ENCODE measurements at regions not wholly inside any gene's neighbourhood (a gene's known extent, or its start where the extent isn't known, plus 50 kb on each side); places are given as distances from the start of the nearest gene placed in this dataset.
"Not testable (repeated sequence)": the region's sequence is repeated elsewhere in the genome, so short reads cannot be mapped to it uniquely, and the experiment has no call there.

- DNase-seq = no peak
These were observed 55.0 kb upstream of the PAK3 start for GRCh38 chrX:111041018-111041462.

- no peak for DNase-seq
These were observed 55.5 kb upstream of the PAK3 start for GRCh38 chrX:111040377-111041017.

GRCh38 chrX:111039606-111040005 lies 56.4 kb upstream of the PAK3 start:
- DNase-seq = no peak

DNA sequence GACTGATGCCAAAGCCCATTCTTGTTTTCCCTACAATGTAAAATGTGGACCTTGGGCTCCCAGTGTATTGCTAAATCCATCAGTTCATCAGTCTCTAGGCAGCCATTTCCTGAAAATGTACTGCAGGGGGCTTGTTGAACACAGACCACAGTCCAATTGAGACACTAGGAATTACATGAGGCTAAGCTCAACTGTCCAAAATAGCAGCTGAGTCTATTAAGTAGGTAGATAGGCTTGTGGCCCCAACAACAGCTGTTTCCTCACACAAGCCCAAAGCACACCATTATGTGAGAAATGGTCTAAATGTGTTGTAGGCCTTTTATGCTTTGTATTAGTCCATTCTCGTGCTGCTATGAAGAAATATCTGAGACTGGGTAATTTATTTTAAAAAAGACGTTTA lies 60.0 kb upstream of the PAK3 start:
- DNase-seq = no peak

DNA sequence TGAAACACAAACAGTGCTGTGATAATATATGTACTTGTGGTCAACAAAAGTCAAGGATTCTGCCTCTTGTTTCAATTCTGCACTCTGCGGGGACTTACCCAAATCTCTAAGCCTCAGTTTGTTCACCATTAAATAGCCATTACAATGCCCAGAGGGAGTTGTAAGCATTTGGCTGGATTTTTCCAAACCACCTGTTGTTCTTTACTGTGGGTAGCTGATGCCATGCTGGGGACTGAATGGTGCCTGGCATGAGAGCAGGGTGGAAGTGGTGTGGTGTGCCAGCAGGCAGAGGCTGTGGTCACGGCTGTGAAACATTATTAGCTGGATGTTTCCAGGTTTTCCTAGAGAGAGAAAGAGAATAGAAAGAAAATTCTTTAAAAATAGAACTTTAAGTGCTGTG lies 60.7 kb upstream of the PAK3 start:
- DNase-seq = no peak

- DNase-seq = not testable (repeated sequence)
These were observed 73.0 kb upstream of the PAK3 start for GRCh38 chrX:111022998-111023397.

DNA sequence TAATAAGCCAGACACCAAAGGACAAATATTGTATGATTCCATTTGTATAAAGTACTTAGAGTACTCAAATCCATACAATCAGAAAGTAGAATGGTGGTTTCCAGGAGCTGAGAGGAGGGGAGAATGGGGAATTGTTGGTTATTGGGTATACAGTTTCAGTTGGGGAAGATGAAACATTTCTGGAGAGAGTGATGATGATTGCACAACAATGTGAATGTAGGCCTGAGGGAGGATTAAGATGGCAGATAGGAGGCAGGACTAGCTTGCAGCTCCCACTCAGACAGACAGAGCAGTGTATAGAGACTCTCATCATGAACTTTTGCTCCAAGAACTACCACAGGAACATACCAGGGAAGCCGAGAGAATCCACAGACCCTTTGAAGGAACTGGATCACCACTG lies 75.7 kb upstream of the PAK3 start:
- DNase-seq = no peak

- DNase-seq = no peak
These were observed 82.1 kb upstream of the PAK3 start for GRCh38 chrX:111013778-111014455.

DNA sequence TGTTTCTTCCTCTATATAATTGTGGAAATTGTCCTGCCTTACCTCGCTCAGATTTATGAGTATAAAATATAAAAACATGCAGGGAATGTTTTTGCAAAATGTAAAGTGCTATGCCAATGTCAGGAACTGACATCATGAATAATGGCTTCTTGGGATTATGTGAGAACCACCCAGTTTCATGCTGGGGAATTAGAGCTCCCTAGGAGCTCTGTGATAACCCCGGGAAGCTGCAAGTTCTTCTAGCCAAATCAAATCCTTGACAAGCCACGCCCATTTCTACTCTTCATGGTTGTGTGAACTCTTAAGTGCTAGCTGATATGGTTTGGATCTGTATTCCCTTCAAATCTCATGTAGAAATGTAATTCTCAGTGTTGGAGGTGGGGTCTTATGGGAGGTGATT lies 85.9 kb upstream of the PAK3 start:
- DNase-seq = no peak

DNA sequence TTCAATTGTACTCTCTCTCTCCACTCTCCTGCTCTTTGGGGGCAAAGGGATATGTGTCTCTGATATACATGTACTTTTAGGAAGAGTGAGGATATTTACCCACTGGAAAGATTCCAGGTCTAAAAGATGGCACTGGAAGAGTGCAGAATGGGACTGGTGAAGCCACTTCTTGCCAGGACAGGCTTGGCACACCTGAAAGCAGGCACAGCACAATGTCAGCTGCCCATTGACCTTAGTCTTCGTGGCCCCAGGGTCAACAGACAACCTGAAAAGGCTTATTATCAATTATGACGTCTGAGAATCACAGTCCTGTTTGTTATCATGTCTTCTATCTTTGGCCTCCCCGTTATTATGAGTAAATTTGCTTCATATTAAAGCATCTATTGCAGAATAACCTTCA lies 86.7 kb upstream of the PAK3 start:
- DNase-seq = no peak

- no peak for DNase-seq
These were observed 87.9 kb upstream of the PAK3 start for GRCh38 chrX:111008126-111008525.

- DNase-seq = no peak
These were observed 88.8 kb upstream of the PAK3 start for GRCh38 chrX:111007238-111007637.

- DNase-seq = no peak
These were observed 89.9 kb upstream of the PAK3 start for GRCh38 chrX:111006116-111006515.

GRCh38 chrX:111005166-111005565 lies 90.8 kb upstream of the PAK3 start:
- peak; percentile 14 for DNase-seq

- DNase-seq = no peak
These were observed 92.9 kb upstream of the PAK3 start for GRCh38 chrX:111003118-111003517.

DNA sequence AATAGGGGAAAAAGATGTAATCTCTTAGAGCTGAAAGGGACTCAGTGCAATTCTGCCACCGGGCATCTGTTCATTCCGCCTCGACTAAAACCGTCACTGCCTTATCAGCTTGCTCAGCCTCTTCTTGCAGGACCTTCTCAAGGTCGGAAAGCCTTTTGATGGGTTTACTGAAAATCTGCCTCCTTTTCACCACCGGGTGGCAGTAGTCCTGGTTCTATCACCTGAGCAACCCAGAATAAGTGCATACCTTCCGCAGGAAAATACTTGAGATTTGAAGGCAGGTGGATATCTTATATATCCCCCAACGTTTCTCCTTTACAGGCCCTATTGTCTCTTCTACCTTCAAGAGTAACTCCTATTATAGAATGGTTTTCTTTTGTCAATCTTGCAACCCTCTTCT lies 103.4 kb upstream of the PAK3 start:
- DNase-seq = peak; percentile 52

GRCh38 chrX:110989869-110990268 lies 106.1 kb upstream of the PAK3 start:
- DNase-seq = no peak

- DNase-seq = peak; percentile 7
These were observed 106.5 kb upstream of the PAK3 start for GRCh38 chrX:110989447-110989846.

- DNase-seq = peak; percentile 16
These were observed 108.7 kb upstream of the PAK3 start for GRCh38 chrX:110987292-110987691.

DNA sequence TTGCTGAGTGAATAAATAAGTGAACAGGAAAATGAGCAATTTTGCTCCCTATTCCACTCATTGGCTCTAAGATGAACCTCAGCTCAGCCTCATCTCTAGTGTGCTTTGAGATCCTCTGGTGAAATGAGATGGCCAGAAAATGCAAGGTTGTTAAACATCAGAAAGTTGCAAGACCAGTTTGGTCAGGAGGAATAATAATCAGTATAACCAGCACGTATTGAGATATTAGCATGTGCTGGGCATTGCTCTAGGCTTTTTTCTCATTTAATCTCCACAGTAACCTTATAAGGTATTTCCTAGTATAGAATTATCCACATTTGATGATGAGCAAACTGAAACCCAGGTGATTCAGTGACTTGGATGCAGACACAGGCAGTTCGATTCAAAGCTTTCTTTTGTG lies 110.5 kb upstream of the PAK3 start:
- no peak for DNase-seq

- DNase-seq = no peak
These were observed 113.0 kb upstream of the PAK3 start for GRCh38 chrX:110983024-110983423.

GRCh38 chrX:110966839-110967238 lies 129.2 kb upstream of the PAK3 start:
- no peak for DNase-seq

- no peak for DNase-seq
These were observed 129.9 kb upstream of the PAK3 start for GRCh38 chrX:110966091-110966454.

GRCh38 chrX:110965409-110966090 lies 130.4 kb upstream of the PAK3 start:
- no peak for DNase-seq
